HepG2 (cell line): ENCODE measurements at regions not wholly inside any gene's neighbourhood (a gene's known extent, or its start where the extent isn't known, plus 50 kb on each side); places are given as distances from the start of the nearest gene placed in this dataset.

ENCODE experiments used
- ATAC-seq: fragments of 200-7000 bp; cut with Tn5 transposase; 3 replicates; pipeline ENCODE4 v1.9.1; 2020; ENCODE audit warnings: mild to moderate bottlenecking, moderate library complexity
- BruUV-seq: library from RNA; stranded (reverse); fragments of 400-500 nt; replicated peaks from 2 replicates; lab custom pipeline; 2021; lab: Mats Ljungman, UMichigan
- CTCF ChIA-PET: fragments of 300-600 bp; formaldehyde crosslinking; extraction: SDS; loops from one replicate; lab custom pipeline; 2021; ENCODE audit warnings: low total read pairs, inconsistent platforms, low intra/inter-chr PET ratio; lab: Yijun Ruan, JAX
- POLR2A ChIA-PET: fragments of 350-600 bp; sonication (Branson Sonifier 250); formaldehyde crosslinking; loops from one replicate; lab custom pipeline; 2020; ENCODE audit warnings: antibody characterized with exemption, inconsistent platforms; lab: Yijun Ruan, JAX
- DNase-seq: peaks from one replicate; pipeline ENCODE4 v3.0.0-alpha.2; 2015; ENCODE audit warnings: low spot score
- FAIRE-seq: peaks from 3 replicates; lab custom pipeline; 2011; peaks lifted over from hg19 to GRCh38; lab: Jason Lieb, UNC
- H2AFZ ChIP-seq: one replicate; pipeline ENCODE4 v1.6.1; 2011; ENCODE audit warnings: low read length, inconsistent platforms
- H3K27ac ChIP-seq: fragments of 300-600 bp; 3 replicates; pipeline ENCODE4 v1.8.0; 2011; ENCODE audit warnings: mixed run types, mild to moderate bottlenecking, mixed read lengths, low read length, inconsistent platforms; ENCODE audit not compliant: insufficient read depth; ENCODE audit errors: extremely low read length
- H3K27me3 ChIP-seq, 2 experiments: fragments of 200-600 bp in 1 of 2; 2 replicates in 1 of 2; 3 replicates in 1 of 2; pipeline versions ENCODE4 v1.6.0 to v1.8.0; 2011; ENCODE audit warnings: low read length in 2 of 2, mild to moderate bottlenecking in 2 of 2, moderate library complexity in 2 of 2, inconsistent platforms in 1 of 2; ENCODE audit not compliant: insufficient read depth in 2 of 2, control insufficient read depth in 1 of 2
- H3K36me3 ChIP-seq, 2 experiments: fragments of 200-600 bp in 1 of 2; replicated peaks in 1 of 2; 2 replicates in 1 of 2; 3 replicates in 1 of 2; pipeline versions ENCODE4 v1.5.1 to v1.8.0; 2011; ENCODE audit warnings: low read length in 2 of 2, inconsistent platforms in 1 of 2; ENCODE audit not compliant: insufficient read depth in 2 of 2, control insufficient read depth in 1 of 2
- H3K4me1 ChIP-seq: 2 replicates; pipeline ENCODE4 v1.5.1; 2012; ENCODE audit warnings: low read length, inconsistent platforms; ENCODE audit not compliant: insufficient read depth
- H3K4me2 ChIP-seq: 2 replicates; pipeline ENCODE4 v1.6.0; 2011; ENCODE audit warnings: low read depth, low read length, inconsistent platforms
- H3K4me3 ChIP-seq, 3 experiments: fragments of 200-600 bp in 1 of 3; sonication (generic), shearing (Covaris generic) in 1 of 3; replicated peaks in 1 of 3; 2 replicates each; pipeline ENCODE4 v1.5.1; 2011 to 2016; ENCODE audit warnings: low read length in 3 of 3, inconsistent platforms in 2 of 3, low read depth in 2 of 3, mild to moderate bottlenecking in 2 of 3, control low read depth in 1 of 3, mixed read lengths in 1 of 3; ENCODE audit not compliant: insufficient read depth in 1 of 3
- H3K79me2 ChIP-seq: one replicate; pipeline ENCODE4 v1.6.1; 2011; ENCODE audit warnings: low read length, inconsistent platforms; ENCODE audit not compliant: insufficient read depth
- H3K9ac ChIP-seq: 2 replicates; pipeline ENCODE4 v1.6.0; 2011; ENCODE audit warnings: mild to moderate bottlenecking, low read depth, low read length, inconsistent platforms; ENCODE audit not compliant: insufficient read depth
- H3K9me3 ChIP-seq: 2 replicates; pipeline ENCODE4 v1.5.1; 2012; ENCODE audit warnings: mild to moderate bottlenecking, low read length
- H4K20me1 ChIP-seq: 2 replicates; pipeline ENCODE4 v1.6.0; 2011; ENCODE audit warnings: inconsistent platforms, mild to moderate bottlenecking, low read length, moderate library complexity; ENCODE audit not compliant: insufficient read depth
- ATF5 ChIP-seq: sonication (generic); formaldehyde crosslinking; IDR thresholded peaks from 2 replicates; pipeline ENCODE4 v1.4.0; 2020; ENCODE audit warnings: mild to moderate bottlenecking, low read depth, missing genetic modification reagents
- HES4 ChIP-seq: sonication (generic); formaldehyde crosslinking; IDR thresholded peaks from 2 replicates; pipeline ENCODE4 v1.9.0; 2021; ENCODE audit warnings: mild to moderate bottlenecking, missing genetic modification reagents, borderline replicate concordance
- HNF1A ChIP-seq, 2 experiments: sonication (generic) in 1 of 2; formaldehyde crosslinking in 1 of 2; IDR thresholded peaks; 2 replicates each; pipeline versions ENCODE4 v1.4.0 to v1.6.1; 2016 to 2020; ENCODE audit warnings: borderline replicate concordance in 1 of 2, low read depth in 1 of 2, mild to moderate bottlenecking in 1 of 2, missing genetic modification reagents in 1 of 2
- SOX5 ChIP-seq: IDR thresholded peaks from 2 replicates; pipeline ENCODE4 v1.6.1; 2016; ENCODE audit warnings: borderline replicate concordance
- THAP8 ChIP-seq: sonication (generic); formaldehyde crosslinking; IDR thresholded peaks from 2 replicates; pipeline ENCODE4 v1.5.1; 2020; ENCODE audit warnings: missing genetic modification reagents, mild to moderate bottlenecking, borderline replicate concordance
- THYN1 ChIP-seq: sonication (generic); formaldehyde crosslinking; IDR thresholded peaks from 2 replicates; pipeline ENCODE4 v1.8.1; 2023; ENCODE audit warnings: low read depth, mild to moderate bottlenecking, moderate library complexity, missing genetic modification reagents, borderline replicate concordance
- TSC22D2 ChIP-seq: sonication (generic); formaldehyde crosslinking; IDR thresholded peaks from 2 replicates; pipeline ENCODE4 v1.5.1; 2020; ENCODE audit warnings: missing genetic modification reagents, mild to moderate bottlenecking, borderline replicate concordance
- U2AF1 ChIP-seq: fragments of 200-400 bp; formaldehyde crosslinking; optimal IDR thresholded peaks from 2 replicates; pipeline ENCODE3; 2017; ENCODE audit warnings: mild to moderate bottlenecking, low read depth, low read length
- YEATS2 ChIP-seq: sonication (generic); formaldehyde crosslinking; IDR thresholded peaks from 2 replicates; pipeline ENCODE4 v1.4.0; 2020; ENCODE audit warnings: missing genetic modification reagents, borderline replicate concordance
- ZBTB43 ChIP-seq: sonication (generic); formaldehyde crosslinking; conservative IDR thresholded peaks from 2 replicates; pipeline ENCODE4 v1.4.0; 2020; ENCODE audit warnings: missing genetic modification reagents
- ZNF143 ChIP-seq: sonication (generic); formaldehyde crosslinking; IDR thresholded peaks from 2 replicates; pipeline ENCODE4 v1.4.0; 2020; ENCODE audit warnings: missing genetic modification reagents
- ZNF180 ChIP-seq: sonication (generic); formaldehyde crosslinking; IDR thresholded peaks from 2 replicates; pipeline ENCODE4 v1.4.0; 2020; ENCODE audit warnings: low read depth, missing genetic modification reagents, borderline replicate concordance
- ZNF235 ChIP-seq: sonication (generic); formaldehyde crosslinking; IDR thresholded peaks from 2 replicates; pipeline ENCODE4 v1.8.1; 2023; ENCODE audit warnings: mild to moderate bottlenecking, missing genetic modification reagents, borderline replicate concordance
- ZNF24 ChIP-seq: fragments of 450-650 bp; IDR thresholded peaks from 2 replicates; pipeline ENCODE4 v1.6.1; 2017; ENCODE audit warnings: antibody characterized with exemption, mild to moderate bottlenecking
- ZNF256 ChIP-seq: sonication (generic); formaldehyde crosslinking; conservative IDR thresholded peaks from 2 replicates; pipeline ENCODE4 v1.4.0; 2020; ENCODE audit warnings: missing genetic modification reagents
- ZNF484 ChIP-seq: sonication (generic); formaldehyde crosslinking; IDR thresholded peaks from 2 replicates; pipeline ENCODE4 v1.5.1; 2020; ENCODE audit warnings: mild to moderate bottlenecking, low read depth, missing genetic modification reagents, borderline replicate concordance
- ZNF672 ChIP-seq: sonication (generic); formaldehyde crosslinking; IDR thresholded peaks from 2 replicates; pipeline ENCODE4 v1.8.1; 2022; ENCODE audit warnings: missing genetic modification reagents
- ZNF720 ChIP-seq: sonication (generic); formaldehyde crosslinking; IDR thresholded peaks from 2 replicates; pipeline ENCODE4 v1.4.0; 2020; ENCODE audit warnings: missing genetic modification reagents
- ZNF749 ChIP-seq: sonication (generic); formaldehyde crosslinking; IDR thresholded peaks from 2 replicates; pipeline ENCODE4 v1.8.0; 2022; ENCODE audit warnings: mild to moderate bottlenecking, missing genetic modification reagents, moderate library complexity, borderline replicate concordance
- WGBS: methylation state at CpG from one replicate; pipeline ENCODE4 v1.1.6; 2017; ENCODE audit warnings: low lambda C conversion rate; 5-methylcytosine and 5-hydroxymethylcytosine counted together
- in situ Hi-C: cut with HindIII; loops from 2 replicates; pipeline ENCODE4 v1.10.0; 2017; ENCODE audit warnings: low pct_unique_long_range_greater_than_20kb; ENCODE audit not compliant: extremely low pct_ligation_motif_present
- intact Hi-C: fragments of 100-400 bp; cut with micrococcal nuclease; formaldehyde crosslinking; loops from one replicate; pipeline ENCODE4 v1.10.0; 2022; ENCODE audit not compliant: unreplicated experiment

- Histone ChIP-seq H3K36me3 (no peaks in the 10 kb centered on the region), H3K27ac (no peak overlapping the region), H3K4me2 (no peak overlapping the region), H3K4me3 (no peak overlapping the region), H3K9me3 (peaks cover 4% of the 10 kb centered on the region; the same call in 1 of the 2 replicates), H3K9ac (no peak overlapping the region), H4K20me1 (no peaks in the 10 kb centered on the region), H3K27me3 (no peaks in the 10 kb centered on the region), H2AFZ (no peak overlapping the region), H3K79me2 (no peaks in the 10 kb centered on the region), H3K4me1 (no peaks in the 10 kb centered on the region)
- ATAC-seq (no peak), DNase-seq (no peak), FAIRE-seq (no peak)
- WGBS = 100% methylated on average over 1 of the region's 1 CpG
- CTCF ChIA-PET = no interaction called here
- intact Hi-C loops = no loop called here
- BruUV-seq = no TSS peak
- POLR2A ChIA-PET = no interaction called here
- in situ Hi-C loops = no loop called here
- TF ChIP-seq ZNF749 (CRISPR knock-in tag) (no peak), ZNF235 (CRISPR knock-in tag) (no peak), ZNF24 (no peak), THAP8 (CRISPR knock-in tag) (no peak), HNF1A (IDR thresholded peaks at IDR 0.05; ENCODE audit: low read depth) (no peak), HNF1A (CRISPR knock-in tag; IDR thresholded peaks at IDR 0.05; ENCODE audit: borderline replicate concordance) (no peak), HES4 (CRISPR knock-in tag) (no peak), ZNF672 (CRISPR knock-in tag) (no peak), SOX5 (CRISPR knock-in tag) (no peak), ZNF143 (CRISPR knock-in tag) (no peak), ZBTB43 (CRISPR knock-in tag) (no peak), U2AF1 (no peak), ZNF256 (CRISPR knock-in tag) (no peak), ZNF180 (no peak), ZNF720 (CRISPR knock-in tag) (no peak), YEATS2 (CRISPR knock-in tag) (no peak), THYN1 (CRISPR knock-in tag) (no peak), ATF5 (CRISPR knock-in tag) (no peak), ZNF484 (CRISPR knock-in tag) (no peak), TSC22D2 (no peak)
These were observed 263.3 kb upstream of the RND3 start for GRCh38 chr2:150750720-150751119.
